K562 (cell line): ENCODE measurements at regions not wholly inside any gene's neighbourhood (a gene's known extent, or its start where the extent isn't known, plus 50 kb on each side); places are given as distances from the start of the nearest gene placed in this dataset.

Experiments
- ATAC-seq: fragments of 200-7000 bp; cut with Tn5 transposase; 3 replicates; pipeline ENCODE4 v1.9.1; 2020; ENCODE audit warnings: moderate library complexity
- BruUV-seq: library from RNA; stranded (reverse); fragments of 400-500 nt; replicated peaks from 2 replicates; lab custom pipeline; 2021; lab: Mats Ljungman, UMichigan
- CTCF ChIA-PET: fragments of 300-600 bp; formaldehyde crosslinking; extraction: SDS; loops from one replicate; lab custom pipeline; 2021; ENCODE audit warnings: low intra/inter-chr PET ratio; lab: Yijun Ruan, JAX
- POLR2A ChIA-PET: fragments of 300-600, 350-650 bp; sonication (Branson Sonifier 250); formaldehyde crosslinking; extraction: SDS; loops from one replicate; lab custom pipeline; 2021; ENCODE audit warnings: antibody characterized with exemption, inconsistent platforms; lab: Yijun Ruan, JAX
- DNase-seq, 4 experiments: peaks; one replicate each; pipeline versions ENCODE4 v3.0.0 to v3.0.0-alpha.2; 2011 to 2018; ENCODE audit warnings: low spot score in 3 of 4, mixed read lengths in 3 of 4; ENCODE audit errors: extremely low read depth in 1 of 4
- FAIRE-seq: peaks from 2 replicates; lab custom pipeline; 2011; peaks lifted over from hg19 to GRCh38; lab: Jason Lieb, UNC
- H2AFZ ChIP-seq: 2 replicates; pipeline ENCODE4 v1.6.0; 2011; ENCODE audit warnings: low read depth, low read length, control low read depth, inconsistent platforms
- H3K27ac ChIP-seq: fragments of 200-600 bp; 3 replicates; pipeline ENCODE4 v1.8.0; 2011; ENCODE audit warnings: low read depth, mild to moderate bottlenecking, control low read depth, inconsistent platforms, low read length, moderate library complexity, mixed read lengths; ENCODE audit errors: extremely low read depth
- H3K27me3 ChIP-seq, 2 experiments: fragments of 300-600 bp in 1 of 2; 2 replicates in 1 of 2; 3 replicates in 1 of 2; pipeline versions ENCODE4 v1.6.0 to v1.8.0; 2011; ENCODE audit warnings: inconsistent platforms in 2 of 2, low read length in 2 of 2, mild to moderate bottlenecking in 1 of 2, mixed read lengths in 1 of 2, moderate library complexity in 1 of 2; ENCODE audit not compliant: control insufficient read depth in 2 of 2, insufficient read depth in 2 of 2
- H3K36me3 ChIP-seq: fragments of 300-600 bp; 3 replicates; pipeline ENCODE4 v1.8.0; 2011; ENCODE audit warnings: mild to moderate bottlenecking, low read length, inconsistent platforms; ENCODE audit not compliant: control insufficient read depth, insufficient read depth
- H3K4me1 ChIP-seq, 2 experiments: fragments of 200-600 bp in 1 of 2; replicated peaks in 1 of 2; 2 replicates in 1 of 2; 3 replicates in 1 of 2; pipeline versions ENCODE4 v1.5.1 to v1.8.0; 2011; ENCODE audit warnings: inconsistent platforms in 2 of 2, low read length in 2 of 2, mild to moderate bottlenecking in 1 of 2, mixed read lengths in 1 of 2, moderate library complexity in 1 of 2; ENCODE audit not compliant: control insufficient read depth in 2 of 2, insufficient read depth in 2 of 2
- H3K4me2 ChIP-seq: 2 replicates; pipeline ENCODE4 v1.6.1; 2011; ENCODE audit warnings: low read length, control low read depth, inconsistent platforms, mixed read lengths; ENCODE audit not compliant: insufficient read depth
- H3K4me3 ChIP-seq: fragments of 200-600 bp; sonication (generic), shearing (Covaris generic); 2 replicates; pipeline ENCODE4 v1.5.1; 2016; ENCODE audit warnings: control low read depth, inconsistent platforms
- H3K79me2 ChIP-seq: fragments of 200-600 bp; 3 replicates; pipeline ENCODE4 v1.8.0; 2011; ENCODE audit warnings: low read length, inconsistent platforms; ENCODE audit not compliant: control insufficient read depth, insufficient read depth
- H3K9ac ChIP-seq, 2 experiments: 2 replicates each; pipeline versions ENCODE4 v1.6.0 to v1.6.1; 2011; ENCODE audit warnings: low read depth in 2 of 2, low read length in 2 of 2, control low read depth in 1 of 2, inconsistent platforms in 1 of 2, mild to moderate bottlenecking in 1 of 2, mixed read lengths in 1 of 2; ENCODE audit not compliant: insufficient read depth in 1 of 2
- H3K9me1 ChIP-seq: one replicate; pipeline ENCODE4 v1.6.0; 2011; ENCODE audit warnings: inconsistent platforms, mild to moderate bottlenecking, low read length, moderate library complexity; ENCODE audit not compliant: control insufficient read depth, insufficient read depth
- H3K9me3 ChIP-seq: replicated peaks from 2 replicates; pipeline ENCODE4 v1.5.1; 2011; ENCODE audit warnings: low read depth, low read length, inconsistent platforms; ENCODE audit not compliant: control insufficient read depth, insufficient read depth
- H4K20me1 ChIP-seq: replicated peaks from 2 replicates; pipeline ENCODE4 v1.6.1; 2011; ENCODE audit warnings: low read length, inconsistent platforms, mixed read lengths; ENCODE audit not compliant: control insufficient read depth, insufficient read depth
- AFF1 ChIP-seq, 2 experiments: fragments of 450-650 bp; IDR thresholded peaks; 2 replicates each; pipeline ENCODE4 v1.6.1; 2018; ENCODE audit warnings: mild to moderate bottlenecking in 2 of 2, low read depth in 1 of 2; ENCODE audit not compliant: partially characterized antibody in 2 of 2
- KLF6 ChIP-seq: fragments of 250-450 bp; sonication (Bioruptor Pico); IDR thresholded peaks from 2 replicates; pipeline ENCODE4 v1.4.0; 2020; ENCODE audit warnings: mild to moderate bottlenecking, moderate library complexity, borderline replicate concordance
- NR0B1 ChIP-seq: fragments of 450-650 bp; IDR thresholded peaks from one replicate; pipeline ENCODE4 v1.6.1; 2018; ENCODE audit warnings: mild to moderate bottlenecking, moderate library complexity; ENCODE audit not compliant: partially characterized antibody
- POLR2G ChIP-seq: fragments of 200-400 bp; formaldehyde crosslinking; IDR thresholded peaks from 2 replicates; pipeline ENCODE4 v1.6.1; 2017; ENCODE audit warnings: low read depth, mild to moderate bottlenecking, antibody characterized with exemption, low read length, moderate library complexity
- PRDM10 ChIP-seq: fragments of 450-650 bp; IDR thresholded peaks from 2 replicates; pipeline ENCODE4 v1.6.1; 2018; ENCODE audit not compliant: partially characterized antibody
- RAD21 ChIP-seq, 2 experiments: fragments of 250-450 bp in 1 of 2; fragments of 450-650 bp in 1 of 2; sonication (Bioruptor Pico) in 1 of 2; formaldehyde crosslinking in 1 of 2; IDR thresholded peaks in 1 of 2; conservative IDR thresholded peaks in 1 of 2; 2 replicates each; pipeline versions ENCODE4 v1.4.0 to v1.8.0; 2020 to 2022; ENCODE audit warnings: mild to moderate bottlenecking in 2 of 2, moderate library complexity in 1 of 2
- SLC30A9 ChIP-seq: fragments of 250-450 bp; sonication (Bioruptor Pico); IDR thresholded peaks from 2 replicates; pipeline ENCODE4 v1.8.0; 2022; ENCODE audit warnings: mild to moderate bottlenecking, moderate library complexity
- STAT6 ChIP-seq: sonication (generic); formaldehyde crosslinking; IDR thresholded peaks from 2 replicates; pipeline ENCODE4 v1.8.1; 2023; ENCODE audit warnings: mild to moderate bottlenecking, missing genetic modification reagents
- ZNF408 ChIP-seq: fragments of 250-450 bp; sonication (Bioruptor Pico); IDR thresholded peaks from 2 replicates; pipeline ENCODE4 v1.4.0; 2020; ENCODE audit warnings: low read depth, mild to moderate bottlenecking, moderate library complexity
- WGBS: fragments of 100-300 bp; shearing (Covaris generic); methylation state at CpG from one replicate; pipeline ENCODE4 v1.1.6; 2016; ENCODE audit warnings: low coverage, mixed read lengths; ENCODE audit not compliant: insufficient coverage; ENCODE audit errors: missing lambda C conversion rate; 5-methylcytosine and 5-hydroxymethylcytosine counted together
- in situ Hi-C: fragments of 300-500 bp; cut with MboI; formaldehyde crosslinking; loops from 4 replicates; pipeline ENCODE4 v1.15.0; 2018; ENCODE audit warnings: inconsistent platforms, mixed read lengths
- intact Hi-C: fragments of 100-400 bp; cut with micrococcal nuclease; formaldehyde crosslinking; loops from 2 replicates; pipeline ENCODE4 v1.14.2; 2022

- in situ Hi-C loops (no loop called here), intact Hi-C loops (loop anchor here (10.0 kb wide), 1 partner anchor 826 kb away; no protein-coding TSS in a partner anchor)
- no peaks in the 10 kb centered on the region for H3K79me2 ChIP-seq
- no peaks in the 10 kb centered on the region for H3K36me3 ChIP-seq
- H3K9me1 ChIP-seq, result no peaks in the 10 kb centered on the region
- no peaks in the 10 kb centered on the region for H3K4me1 ChIP-seq
- no peaks in the 10 kb centered on the region for H3K9me3 ChIP-seq
- no peak overlapping the region for H3K27ac ChIP-seq
- no peaks in the 10 kb centered on the region for H4K20me1 ChIP-seq
- H2AFZ ChIP-seq, result no peak overlapping the region
- ATAC-seq (no peak), DNase-seq (no peak), FAIRE-seq (peak; percentile 40)
- WGBS, result 52% methylated on average over 2 of the region's 2 CpGs
- CTCF ChIA-PET, result no interaction called here
- BruUV-seq, result no TSS peak
- no peak overlapping the region for H3K4me3 ChIP-seq
- no peak overlapping the region for H3K9ac ChIP-seq
- no peak overlapping the region for H3K4me2 ChIP-seq
- H3K27me3 ChIP-seq, result no peaks in the 10 kb centered on the region
- POLR2A ChIA-PET, result no interaction called here
- TF ChIP-seq RAD21 (CRISPR knock-in tag; conservative IDR thresholded peaks at IDR 0.05 in 1 of 2, IDR thresholded peaks at IDR 0.05 in 1 of 2) (peak in 1 of 2 experiments; percentile 54; a peak in 2 of 4 replicates), KLF6 (CRISPR knock-in tag) (no peak), PRDM10 (no peak), POLR2G (no peak), SLC30A9 (CRISPR knock-in tag) (no peak), NR0B1 (no peak), AFF1 (IDR thresholded peaks at IDR 0.05; ENCODE audit: low read depth in 1 of 2, partially characterized antibody in 2 of 2) (no peak), STAT6 (no peak), ZNF408 (CRISPR knock-in tag) (no peak)
Observed at GRCh38 chr15:95850837-95851236, 479.7 kb upstream of the NR2F2 start.
